MM.1S (cell line): ENCODE measurements at regions not wholly inside any gene's neighbourhood (a gene's known extent, or its start where the extent isn't known, plus 50 kb on each side); places are given as distances from the start of the nearest gene placed in this dataset.
"Not testable (repeated sequence)": the region's sequence is repeated elsewhere in the genome, so short reads cannot be mapped to it uniquely, and the experiment has no call there.

ENCODE experiments used
- DNase-seq: peaks from one replicate; pipeline ENCODE4 v3.0.0-alpha.2; 2015
- H2AFZ ChIP-seq: fragments of 300-600 bp; sonication (generic); 2 replicates; pipeline ENCODE4 v1.6.0; 2016; ENCODE audit warnings: antibody characterized with exemption, low read length
- H3F3A ChIP-seq: fragments of 300-600 bp; sonication (generic); 2 replicates; pipeline ENCODE4 v1.6.1; 2016; ENCODE audit warnings: mild to moderate bottlenecking, antibody characterized with exemption, low read length, moderate library complexity, mixed read lengths; ENCODE audit not compliant: insufficient read depth
- H3K27ac ChIP-seq: fragments of 300-600 bp; sonication (generic); 2 replicates; pipeline ENCODE4 v1.5.1; 2016; ENCODE audit warnings: mild to moderate bottlenecking, low read length
- H3K27me3 ChIP-seq: fragments of 300-600 bp; sonication (generic); replicated peaks from 2 replicates; pipeline ENCODE4 v1.6.0; 2016; ENCODE audit warnings: low read length; ENCODE audit not compliant: insufficient read depth
- H3K36me3 ChIP-seq: fragments of 300-600 bp; sonication (generic); replicated peaks from 2 replicates; pipeline ENCODE4 v1.6.1; 2016; ENCODE audit warnings: mild to moderate bottlenecking, low read length, mixed read lengths; ENCODE audit not compliant: insufficient read depth
- H3K4me1 ChIP-seq: fragments of 300-600 bp; sonication (generic); 2 replicates; pipeline ENCODE4 v1.6.1; 2016; ENCODE audit warnings: low read length, mixed read lengths
- H3K4me2 ChIP-seq: fragments of 300-600 bp; sonication (generic); 2 replicates; pipeline ENCODE4 v1.6.0; 2016; ENCODE audit warnings: low read depth, low read length
- H3K4me3 ChIP-seq: fragments of 300-600 bp; sonication (generic); 2 replicates; pipeline ENCODE4 v1.5.1; 2016; ENCODE audit warnings: low read length, mixed read lengths
- H3K79me2 ChIP-seq: fragments of 300-600 bp; sonication (generic); 2 replicates; pipeline ENCODE4 v1.6.1; 2016; ENCODE audit warnings: mixed run types, low read length, mixed read lengths
- H3K9ac ChIP-seq: fragments of 300-600 bp; sonication (generic); 2 replicates; pipeline ENCODE4 v1.6.1; 2016; ENCODE audit warnings: low read length, mixed read lengths
- H3K9me2 ChIP-seq: fragments of 300-600 bp; sonication (generic); replicated peaks from 2 replicates; pipeline ENCODE4 v1.6.1; 2016; ENCODE audit warnings: mild to moderate bottlenecking, low read length, mixed read lengths; ENCODE audit not compliant: insufficient read depth
- H3K9me3 ChIP-seq: fragments of 300-600 bp; sonication (generic); replicated peaks from 2 replicates; pipeline ENCODE4 v1.6.1; 2016; ENCODE audit warnings: mild to moderate bottlenecking, low read length, mixed read lengths; ENCODE audit not compliant: insufficient read depth
- H4K20me1 ChIP-seq: fragments of 300-600 bp; sonication (generic); 2 replicates; pipeline ENCODE4 v1.6.1; 2016; ENCODE audit warnings: mild to moderate bottlenecking, low read length, moderate library complexity, mixed read lengths; ENCODE audit not compliant: insufficient read depth
- EZH2 ChIP-seq: fragments of 300-600 bp; sonication (generic); optimal IDR thresholded peaks from 2 replicates; pipeline ENCODE3; 2017; ENCODE audit warnings: low read depth, mild to moderate bottlenecking, antibody characterized with exemption, low read length, mixed read lengths
- EZH2phosphoT487 ChIP-seq: fragments of 300-600 bp; sonication (generic); IDR thresholded peaks from 2 replicates; pipeline ENCODE4 v1.6.1; 2018; ENCODE audit warnings: antibody characterized with exemption, low read length
- TF ChIP-seq, protein P1 (sequence below): fragments of 300-600 bp; sonication (generic); IDR thresholded peaks from 2 replicates; pipeline ENCODE4 v1.5.1; 2016; ENCODE audit warnings: antibody characterized with exemption, low read length, mixed read lengths

DNA sequence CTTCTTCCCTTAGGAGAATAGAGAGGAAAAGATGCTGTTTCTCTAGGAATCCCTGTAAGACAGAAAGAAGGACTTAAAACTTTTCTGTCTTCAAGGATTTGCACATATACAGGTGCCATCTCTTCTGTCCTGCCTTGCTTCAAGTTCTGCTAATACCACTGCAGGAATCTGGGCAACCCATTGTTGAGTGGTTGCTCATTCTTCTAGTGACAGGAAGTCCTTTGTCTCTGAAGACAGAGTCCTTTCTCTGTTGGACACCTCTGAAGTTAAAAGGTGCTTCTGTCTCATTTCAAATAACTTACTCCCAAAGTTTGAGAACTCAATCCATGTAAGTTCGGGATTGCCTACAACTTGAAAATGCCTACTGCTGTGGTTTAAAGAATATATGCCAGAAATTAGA lies 114.4 kb upstream of the TMTC4 start:
- no peaks in the 10 kb centered on the region for H3K9me3 ChIP-seq
- H3K27ac ChIP-seq: peak overlapping the region; percentile 96
- no peaks in the 10 kb centered on the region for H3K9me2 ChIP-seq
- peak overlapping the region; percentile 27; the same call in 1 of the 2 replicates for H3K4me3 ChIP-seq
- no peak for TF ChIP-seq EZH2phosphoT487
- TF ChIP-seq, protein P1, sequence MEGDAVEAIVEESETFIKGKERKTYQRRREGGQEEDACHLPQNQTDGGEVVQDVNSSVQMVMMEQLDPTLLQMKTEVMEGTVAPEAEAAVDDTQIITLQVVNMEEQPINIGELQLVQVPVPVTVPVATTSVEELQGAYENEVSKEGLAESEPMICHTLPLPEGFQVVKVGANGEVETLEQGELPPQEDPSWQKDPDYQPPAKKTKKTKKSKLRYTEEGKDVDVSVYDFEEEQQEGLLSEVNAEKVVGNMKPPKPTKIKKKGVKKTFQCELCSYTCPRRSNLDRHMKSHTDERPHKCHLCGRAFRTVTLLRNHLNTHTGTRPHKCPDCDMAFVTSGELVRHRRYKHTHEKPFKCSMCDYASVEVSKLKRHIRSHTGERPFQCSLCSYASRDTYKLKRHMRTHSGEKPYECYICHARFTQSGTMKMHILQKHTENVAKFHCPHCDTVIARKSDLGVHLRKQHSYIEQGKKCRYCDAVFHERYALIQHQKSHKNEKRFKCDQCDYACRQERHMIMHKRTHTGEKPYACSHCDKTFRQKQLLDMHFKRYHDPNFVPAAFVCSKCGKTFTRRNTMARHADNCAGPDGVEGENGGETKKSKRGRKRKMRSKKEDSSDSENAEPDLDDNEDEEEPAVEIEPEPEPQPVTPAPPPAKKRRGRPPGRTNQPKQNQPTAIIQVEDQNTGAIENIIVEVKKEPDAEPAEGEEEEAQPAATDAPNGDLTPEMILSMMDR: no peak
- no peak for TF ChIP-seq EZH2
- peaks cover 24% of the 10 kb centered on the region for H3F3A ChIP-seq
- H3K36me3 ChIP-seq: no peaks in the 10 kb centered on the region
- H3K27me3 ChIP-seq: no peaks in the 10 kb centered on the region
- no peak overlapping the region for H2AFZ ChIP-seq
- H3K4me2 ChIP-seq: peak overlapping the region; percentile 76
- no peaks in the 10 kb centered on the region for H4K20me1 ChIP-seq
- peak; percentile 61 for DNase-seq
- peaks cover 40% of the 10 kb centered on the region for H3K4me1 ChIP-seq
- no peaks in the 10 kb centered on the region for H3K79me2 ChIP-seq
- H3K9ac ChIP-seq: peak overlapping the region; percentile 65

DNA sequence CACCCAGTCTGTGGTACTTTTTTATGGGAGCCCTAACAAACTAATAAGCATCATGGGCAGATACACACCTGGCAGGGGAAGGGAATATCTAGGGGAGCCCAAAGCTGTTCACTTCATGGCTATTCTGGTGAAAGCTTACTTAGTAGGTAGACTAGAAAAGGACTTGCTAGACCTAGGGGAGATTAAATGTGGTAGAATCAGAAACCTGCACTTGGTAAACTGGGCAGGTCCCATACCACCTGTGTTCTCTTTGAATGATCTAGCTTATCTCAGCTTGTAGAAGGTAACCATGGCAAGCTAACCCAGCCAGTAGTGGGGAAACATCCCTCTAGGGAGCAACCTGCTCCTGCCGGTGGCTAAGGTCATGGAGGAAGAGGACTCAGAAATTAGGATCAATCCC lies 113.9 kb upstream of the TMTC4 start:
- peak; percentile 53 for DNase-seq
- Histone ChIP-seq H3K9me3 (no peaks in the 10 kb centered on the region), H3K9ac (peak overlapping the region; percentile 65; the same call in 1 of the 2 replicates), H3K9me2 (no peaks in the 10 kb centered on the region), H4K20me1 (no peaks in the 10 kb centered on the region), H3K4me1 (peaks cover 40% of the 10 kb centered on the region), H3K27me3 (no peaks in the 10 kb centered on the region), H3K27ac (peak overlapping the region; percentile 96), H3K36me3 (no peaks in the 10 kb centered on the region), H3K4me3 (no peak overlapping the region), H3K79me2 (no peaks in the 10 kb centered on the region), H3K4me2 (peak overlapping the region; percentile 76), H3F3A (peaks cover 24% of the 10 kb centered on the region), H2AFZ (no peak overlapping the region)
- TF ChIP-seq, protein P1: no peak
- no peak for TF ChIP-seq EZH2phosphoT487
- no peak for TF ChIP-seq EZH2

DNA sequence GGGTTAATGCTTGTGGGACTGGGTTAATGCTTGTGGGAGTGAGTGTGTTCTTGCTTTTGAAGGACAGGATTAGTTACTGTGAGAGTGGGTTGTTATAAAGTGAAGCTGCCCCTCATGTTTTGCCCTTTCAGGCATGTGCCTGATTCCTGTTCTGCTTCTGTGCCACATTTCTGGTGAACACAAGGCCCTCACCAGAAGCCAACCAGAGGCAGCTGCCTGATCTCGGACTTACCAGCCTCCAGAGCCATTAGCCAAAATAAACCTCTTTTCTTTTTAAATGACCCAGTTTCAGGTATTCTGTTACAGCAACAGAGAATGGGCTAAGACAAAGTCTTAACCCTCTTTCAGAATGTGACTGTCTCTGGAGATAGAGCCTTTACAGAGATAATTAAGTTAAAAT lies 113.3 kb upstream of the TMTC4 start:
- H4K20me1 ChIP-seq: no peaks in the 10 kb centered on the region
- no peaks in the 10 kb centered on the region for H3K79me2 ChIP-seq
- H2AFZ ChIP-seq: no peak overlapping the region
- peaks cover 24% of the 10 kb centered on the region for H3F3A ChIP-seq
- no peaks in the 10 kb centered on the region for H3K9me3 ChIP-seq
- H3K36me3 ChIP-seq: no peaks in the 10 kb centered on the region
- H3K4me2 ChIP-seq: peak overlapping the region; percentile 76
- TF ChIP-seq, protein P1: no peak
- TF ChIP-seq EZH2 (no peak), EZH2phosphoT487 (no peak)
- H3K27ac ChIP-seq: peak overlapping the region; percentile 96; the same call in 1 of the 2 replicates
- peaks cover 40% of the 10 kb centered on the region for H3K4me1 ChIP-seq
- H3K9me2 ChIP-seq: no peaks in the 10 kb centered on the region
- no peak for DNase-seq
- no peak overlapping the region for H3K9ac ChIP-seq
- H3K4me3 ChIP-seq: no peak overlapping the region
- no peaks in the 10 kb centered on the region for H3K27me3 ChIP-seq

DNA sequence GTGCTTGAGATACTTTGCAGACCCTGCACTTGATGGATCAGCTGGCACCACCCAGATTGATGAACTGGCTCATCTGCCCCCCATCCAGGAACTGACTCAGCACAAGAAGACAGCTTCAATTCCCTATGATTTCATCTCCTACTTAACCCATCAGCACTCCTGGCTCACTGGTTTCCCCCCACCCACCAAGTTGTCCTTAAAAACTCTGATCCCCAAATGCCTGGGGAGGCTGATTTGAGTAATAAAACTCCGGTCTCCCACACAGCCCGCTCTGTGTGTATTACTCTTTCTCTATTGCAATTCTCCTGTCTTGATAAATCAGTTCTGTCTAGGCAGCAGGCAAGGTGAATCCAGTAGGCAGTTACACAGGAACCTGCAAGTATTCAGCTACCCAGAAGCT lies 102.1 kb upstream of the TMTC4 start:
- H3K27ac ChIP-seq, H3K4me1 ChIP-seq, H3K4me2 ChIP-seq, H3K9me2 ChIP-seq, H3K4me3 ChIP-seq, H3K9me3 ChIP-seq, H3F3A ChIP-seq, H3K27me3 ChIP-seq, H3K36me3 ChIP-seq, H4K20me1 ChIP-seq, H3K9ac ChIP-seq, DNase-seq, H3K79me2 ChIP-seq, H2AFZ ChIP-seq: not testable (repeated sequence)
